Glomerular visceral epithelial cell (primary cell): ENCODE measurements at regions not wholly inside any gene's neighbourhood (a gene's known extent, or its start where the extent isn't known, plus 50 kb on each side); places are given as distances from the start of the nearest gene placed in this dataset.
A peak's percentile ranks its signal among the peaks of the same experiment; 100 is the strongest.
"Not testable (repeated sequence)": the region's sequence is repeated elsewhere in the genome, so short reads cannot be mapped to it uniquely, and the experiment has no call there.

ENCODE experiments used
- DNase-seq: peaks from one replicate; pipeline ENCODE4 v3.0.0-alpha.2; 2016; ENCODE audit errors: extremely low spot score

- DNase-seq, result no peak
Observed at GRCh38 chr14:24744641-24745040, 110.7 kb upstream of the GZMB start.

- peak; percentile 21 for DNase-seq
Observed at GRCh38 chr14:24741871-24742270, 107.9 kb upstream of the GZMB start.

GRCh38 chr14:24735984-24736630, 102.1 kb upstream of the GZMB start:
- no peak for DNase-seq

DNA sequence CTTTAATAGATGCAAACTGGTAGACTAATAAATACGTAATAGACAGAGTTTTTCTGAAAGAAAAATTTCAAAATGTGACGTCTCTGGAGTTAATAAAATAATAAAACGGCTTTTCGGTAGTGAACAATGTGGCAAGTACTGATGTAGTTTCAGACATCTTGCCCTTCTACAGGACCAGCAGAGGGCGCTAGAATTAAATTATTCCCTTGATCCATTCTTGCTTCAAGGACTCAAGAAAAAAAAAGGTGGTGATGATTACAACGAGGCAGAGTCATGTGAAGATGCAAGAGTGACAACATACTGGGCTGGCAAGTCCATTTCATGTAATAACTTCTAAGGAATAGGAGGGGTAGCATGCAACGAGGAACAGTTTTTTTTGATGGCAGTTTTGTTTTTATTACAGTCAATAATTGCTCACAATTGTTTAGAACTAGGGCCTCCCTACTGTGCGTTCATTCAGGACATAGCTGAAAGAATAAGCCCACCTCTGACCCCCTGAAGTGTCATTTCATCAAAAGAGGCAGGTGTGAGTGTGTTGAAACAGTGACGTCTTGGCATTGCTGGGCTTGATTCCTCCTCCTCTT, 101.0 kb upstream of the GZMB start:
- DNase-seq, result peak; percentile 40

GRCh38 chr14:24726480-24726879, 92.5 kb upstream of the GZMB start:
- no peak for DNase-seq

DNA sequence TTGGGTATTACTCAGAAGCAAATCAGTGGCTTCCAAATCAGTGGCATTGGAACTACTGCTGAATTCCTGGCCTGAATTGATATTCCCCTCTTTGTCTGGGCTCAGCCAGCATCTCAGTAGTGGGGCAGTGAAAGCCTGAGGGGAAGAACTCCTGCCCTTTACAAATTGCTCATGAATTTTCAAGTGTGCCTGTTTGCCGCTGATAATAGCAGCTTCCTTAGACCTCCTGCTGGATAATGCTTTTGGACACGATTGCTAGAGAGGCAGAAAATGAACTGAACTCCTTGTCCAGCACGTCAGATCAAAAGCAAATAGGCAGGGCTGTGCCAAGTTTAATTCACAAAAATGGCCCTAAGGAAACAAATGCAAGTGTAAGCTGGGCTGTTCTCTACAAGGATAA, 91.3 kb upstream of the GZMB start:
- no peak for DNase-seq

DNA sequence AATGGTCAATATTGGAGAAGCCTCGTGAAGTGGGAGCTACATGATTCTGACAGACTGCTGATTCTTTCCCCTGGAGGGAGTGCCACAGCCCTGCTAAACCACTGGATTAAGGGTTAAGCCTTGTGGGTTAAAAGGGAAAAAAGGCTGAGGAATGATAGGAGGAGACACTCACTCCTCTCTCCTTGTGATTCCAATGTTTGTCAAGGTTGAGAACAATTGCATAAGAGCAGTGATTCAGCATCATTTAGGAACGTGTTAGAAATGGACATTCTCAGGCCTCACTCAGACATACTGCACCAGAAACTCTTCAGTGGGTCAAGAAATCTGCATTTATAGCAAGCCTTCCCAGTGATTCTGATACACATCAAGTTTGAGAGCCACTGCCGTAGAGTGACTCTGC, 87.8 kb upstream of the GZMB start:
- DNase-seq, result no peak

- DNase-seq, result no peak
Observed at GRCh38 chr14:24715239-24715638, 81.2 kb upstream of the GZMB start.

DNA sequence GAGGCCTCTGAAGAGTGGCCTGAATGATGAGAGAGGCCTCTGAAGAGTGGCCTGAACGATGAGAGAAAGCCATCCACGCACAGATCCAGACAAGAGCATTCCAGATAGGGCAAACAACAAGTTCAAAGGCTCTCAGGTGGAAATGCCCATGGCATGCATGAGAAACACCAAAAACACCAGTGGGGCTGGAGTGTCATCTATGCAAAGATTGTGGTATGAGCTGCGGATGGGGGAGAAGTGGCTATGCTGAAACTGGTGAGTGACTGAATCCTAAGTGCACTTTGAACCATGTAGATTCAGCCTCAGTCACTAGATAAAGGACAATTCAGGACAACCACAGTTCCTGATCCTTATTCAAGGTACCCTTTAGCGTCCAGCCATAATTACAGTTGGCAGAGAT, 79.4 kb upstream of the GZMB start:
- DNase-seq, result no peak

DNA sequence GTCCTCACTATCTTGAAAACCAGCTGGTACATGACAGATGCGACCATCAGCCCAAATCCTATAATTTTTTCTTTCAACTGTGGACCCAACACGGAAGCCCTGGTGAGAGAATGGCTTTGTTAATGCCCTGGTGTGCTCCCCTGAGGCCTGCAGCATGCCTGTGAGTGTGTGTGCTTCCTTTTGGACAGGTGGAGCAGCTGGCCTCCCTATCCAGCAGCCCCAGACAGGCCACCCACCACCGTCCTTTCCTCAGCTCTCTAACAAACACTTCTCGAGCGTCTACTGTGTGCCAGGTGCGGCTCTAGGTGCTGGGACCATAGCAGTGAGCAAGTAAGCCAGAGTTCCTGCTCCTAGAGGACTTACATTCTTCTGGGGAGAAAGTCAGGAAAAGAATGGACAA, 78.9 kb upstream of the GZMB start:
- DNase-seq, result no peak

- no peak for DNase-seq
Observed at GRCh38 chr14:24712374-24712773, 78.4 kb upstream of the GZMB start.

DNA sequence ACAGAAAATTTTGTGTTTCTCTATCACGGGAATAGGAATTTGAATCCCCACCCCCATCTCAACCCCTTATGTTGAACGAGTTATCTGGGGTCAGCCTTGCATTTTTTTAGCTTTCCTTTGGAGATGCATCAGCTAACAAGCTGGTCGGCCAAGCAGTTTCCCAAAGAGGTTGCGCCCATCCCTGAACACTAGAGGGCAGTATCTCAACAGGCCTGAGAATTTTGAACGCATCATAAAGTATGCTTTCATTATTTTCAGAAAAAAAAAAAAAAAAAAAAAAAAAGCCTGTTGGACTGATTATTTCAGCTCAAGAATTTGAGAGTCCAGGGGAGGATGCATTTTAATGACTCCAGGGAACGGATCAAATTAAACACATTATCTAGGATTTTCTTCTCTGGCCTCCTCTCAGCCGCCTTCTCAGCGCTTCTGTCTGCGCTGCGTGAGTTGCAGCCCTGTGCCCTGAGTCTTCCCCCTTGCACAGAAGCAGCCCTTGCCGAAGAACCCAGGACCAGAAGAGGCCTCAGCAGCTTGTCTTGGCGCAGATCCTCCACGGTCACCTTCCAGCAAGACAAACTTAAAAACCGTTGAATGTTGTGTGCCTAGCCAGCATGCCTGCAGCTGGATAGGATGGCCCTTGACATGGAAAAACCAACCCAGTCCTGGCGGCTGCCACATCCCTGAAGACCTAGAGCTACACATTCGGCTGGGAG, 76.6 kb upstream of the GZMB start:
- peak; percentile 48 for DNase-seq

DNA sequence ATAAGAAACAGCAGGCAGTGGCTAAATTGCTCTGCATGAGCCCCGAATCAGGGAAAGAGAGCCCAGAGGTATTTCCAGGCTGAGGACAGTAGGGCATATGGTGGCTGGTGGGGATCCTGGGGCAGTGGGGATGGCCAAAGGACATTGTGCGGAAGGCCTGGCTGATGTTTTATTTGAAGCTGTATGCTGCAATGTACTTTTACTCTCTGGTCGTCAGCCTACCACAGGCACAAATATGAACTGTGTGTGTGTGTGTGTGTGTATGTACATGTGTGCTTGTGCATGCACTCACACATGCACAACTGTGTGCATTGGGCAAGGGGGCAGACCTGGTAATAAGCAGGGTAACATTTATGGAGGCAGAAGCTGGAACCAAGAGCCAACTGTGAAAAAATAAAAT, 74.7 kb upstream of the GZMB start:
- DNase-seq, result no peak

- no peak for DNase-seq
Observed at GRCh38 chr14:24706351-24706750, 72.4 kb upstream of the GZMB start.

DNA sequence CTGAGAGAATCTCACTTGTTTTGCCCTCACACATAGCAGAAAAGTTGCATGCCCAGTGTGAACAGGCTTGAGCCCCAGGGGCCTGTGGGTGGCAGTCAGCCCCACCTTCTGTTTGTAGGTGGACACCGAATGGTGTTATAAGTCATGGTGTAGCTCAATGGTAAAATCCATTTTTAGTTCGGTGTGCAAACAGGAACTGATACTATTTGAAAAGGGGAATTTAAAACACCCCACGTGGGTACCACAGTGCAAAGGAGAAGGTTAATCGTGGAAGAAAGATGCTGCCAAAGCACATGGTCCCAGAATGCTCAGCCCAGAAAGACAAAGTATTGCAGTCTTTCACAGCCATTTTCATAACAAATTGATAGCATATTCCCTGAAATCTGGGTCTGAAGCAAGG, 71.8 kb upstream of the GZMB start:
- no peak for DNase-seq

- DNase-seq, result no peak
Observed at GRCh38 chr14:24701062-24701461, 67.1 kb upstream of the GZMB start.

- DNase-seq, result no peak
Observed at GRCh38 chr14:24700511-24700910, 66.5 kb upstream of the GZMB start.

DNA sequence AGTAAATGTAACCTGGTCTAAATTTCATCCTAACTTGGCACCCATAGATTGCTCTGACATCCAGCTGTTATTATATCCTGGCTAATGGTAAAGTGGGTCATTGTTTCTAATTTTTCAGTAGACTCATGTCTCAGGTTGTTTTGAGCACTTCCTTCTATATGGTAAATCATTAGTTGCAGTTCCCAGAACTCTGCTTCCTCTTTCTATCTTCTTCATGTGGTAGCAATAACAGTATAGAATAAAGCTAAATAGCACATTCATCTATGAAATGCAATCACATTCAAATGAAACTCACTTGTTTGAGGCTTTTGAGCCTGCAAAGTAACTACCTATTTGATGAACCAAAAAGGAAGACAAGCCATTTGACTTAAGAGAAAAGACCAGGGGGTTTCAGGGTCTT, 65.1 kb upstream of the GZMB start:
- DNase-seq, result no peak

GRCh38 chr14:24696280-24696920, 62.4 kb upstream of the GZMB start:
- not testable (repeated sequence) for DNase-seq

DNA sequence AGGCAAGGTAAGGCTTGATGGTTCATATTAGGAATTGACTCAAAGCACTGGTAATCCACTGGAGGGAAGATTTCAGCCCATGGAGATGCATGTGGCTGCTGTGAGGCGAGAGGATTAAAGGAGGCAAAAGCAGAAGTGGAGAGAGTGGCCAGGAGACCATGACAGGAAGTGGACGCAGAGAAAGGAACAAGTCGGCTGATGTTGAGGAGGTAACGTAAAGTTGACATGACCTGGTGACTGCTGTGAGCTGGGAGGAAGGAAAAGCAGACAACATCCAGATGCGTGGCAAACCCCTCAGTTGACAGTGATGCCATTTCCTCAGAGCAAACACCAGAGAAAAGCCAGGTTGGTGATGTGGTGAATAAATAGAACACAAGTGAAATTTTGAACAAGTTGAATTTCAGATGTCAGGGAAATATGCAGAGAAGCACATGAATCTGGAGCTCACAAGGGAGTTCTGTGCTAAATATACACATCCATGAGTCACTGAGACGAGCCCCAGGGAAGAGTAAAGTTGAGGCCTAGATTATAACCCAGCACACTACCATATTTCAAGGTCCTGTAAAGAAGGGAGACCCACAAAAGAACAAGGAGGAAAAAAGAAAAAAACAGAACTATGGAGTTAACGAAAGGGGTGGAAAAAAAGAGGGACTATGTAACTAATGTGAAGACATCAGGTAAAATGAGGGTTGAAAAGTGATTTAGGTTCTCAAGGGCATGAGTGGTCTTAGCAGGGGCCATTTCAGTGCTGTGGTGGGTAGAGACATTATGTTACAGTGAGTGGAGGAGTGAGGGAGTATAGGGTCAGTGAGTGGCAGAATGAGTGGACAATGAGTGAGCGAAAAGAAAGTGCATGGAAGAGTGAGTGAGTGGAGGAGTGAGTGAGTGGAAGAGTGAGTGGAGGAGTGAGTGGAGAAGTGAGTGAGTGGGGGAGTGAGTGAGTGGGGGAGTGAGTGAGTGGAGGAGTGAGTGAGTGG, 61.6 kb upstream of the GZMB start:
- no peak for DNase-seq

DNA sequence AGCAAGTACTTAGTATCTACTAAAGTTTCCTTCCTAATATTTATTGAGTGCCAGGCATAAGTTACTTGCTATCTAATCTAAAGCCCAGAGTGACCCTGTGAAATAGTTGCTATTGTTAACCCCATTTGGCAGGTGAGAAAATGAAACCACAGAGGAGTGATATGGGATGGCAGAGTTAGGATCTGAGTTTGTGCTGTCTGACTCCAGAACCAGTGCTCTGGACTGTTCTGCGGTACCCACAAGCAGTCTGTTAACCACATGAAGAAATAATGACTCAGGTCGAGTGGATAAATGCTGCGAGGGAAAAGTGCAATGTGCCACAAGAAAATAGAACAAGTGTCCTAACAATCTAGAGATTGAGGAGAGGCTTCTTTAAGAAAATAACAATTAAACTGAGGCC, 60.7 kb upstream of the GZMB start:
- no peak for DNase-seq

GRCh38 chr14:24693983-24694382, 60.0 kb upstream of the GZMB start:
- no peak for DNase-seq
